ENCODE measurements at regions not wholly inside any gene's neighbourhood (a gene's known extent, or its start where the extent isn't known, plus 50 kb on each side); places are given as distances from the start of the nearest gene placed in this dataset.
"Not testable (repeated sequence)": the region's sequence is repeated elsewhere in the genome, so short reads cannot be mapped to it uniquely, and the experiment has no call there.

DNA sequence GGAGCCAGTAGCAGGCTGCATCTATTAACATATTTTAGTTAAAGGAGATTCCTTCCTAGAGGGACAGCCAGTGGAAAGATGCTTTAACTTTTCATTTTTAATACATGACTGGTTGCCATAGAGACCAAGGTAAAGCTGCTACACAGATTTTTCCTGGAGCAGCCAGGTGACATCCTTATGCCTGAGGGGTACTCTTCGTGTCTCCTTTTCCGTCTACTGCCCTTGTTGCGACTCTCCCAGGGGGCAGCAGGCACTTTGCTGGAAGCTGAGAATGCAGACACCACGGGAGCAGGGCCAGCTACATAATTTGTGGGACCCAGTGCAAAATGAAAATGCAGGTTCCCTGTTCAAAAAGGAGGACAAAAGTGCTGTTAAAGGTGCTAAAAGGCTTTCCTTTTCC, 340.4 kb downstream of the CEP170 start:
- DNase-seq (ENCODE audit: low read depth in 4 of 4, low spot score in 3 of 4), result not testable (repeated sequence)

DNA sequence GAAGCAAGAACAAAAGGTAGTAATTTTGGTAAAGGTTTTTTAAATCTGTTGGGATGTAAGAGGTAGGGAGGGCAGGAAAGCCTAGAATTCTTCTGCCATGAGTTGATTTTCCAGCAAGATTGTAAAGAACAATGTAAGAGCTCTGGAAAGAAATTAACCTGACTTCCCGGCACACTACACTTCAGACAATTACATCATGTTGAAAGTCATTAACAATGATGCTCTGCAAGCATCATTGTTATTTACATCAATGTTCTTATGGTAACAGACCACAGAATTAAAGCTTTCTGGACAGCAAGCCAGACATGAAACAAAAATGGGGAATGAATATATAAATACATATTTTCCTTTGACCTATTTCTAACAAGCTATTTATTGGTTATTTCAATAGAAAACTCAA, 342.2 kb downstream of the CEP170 start:
- DNase-seq (ENCODE audit: low read depth in 4 of 4, low spot score in 3 of 4), result not testable (repeated sequence)

- DNase-seq (ENCODE audit: low read depth in 4 of 4, low spot score in 3 of 4), result not testable (repeated sequence)
Observed at GRCh38 chr1:242900558-242900957, 354.5 kb downstream of the CEP170 start.

DNA sequence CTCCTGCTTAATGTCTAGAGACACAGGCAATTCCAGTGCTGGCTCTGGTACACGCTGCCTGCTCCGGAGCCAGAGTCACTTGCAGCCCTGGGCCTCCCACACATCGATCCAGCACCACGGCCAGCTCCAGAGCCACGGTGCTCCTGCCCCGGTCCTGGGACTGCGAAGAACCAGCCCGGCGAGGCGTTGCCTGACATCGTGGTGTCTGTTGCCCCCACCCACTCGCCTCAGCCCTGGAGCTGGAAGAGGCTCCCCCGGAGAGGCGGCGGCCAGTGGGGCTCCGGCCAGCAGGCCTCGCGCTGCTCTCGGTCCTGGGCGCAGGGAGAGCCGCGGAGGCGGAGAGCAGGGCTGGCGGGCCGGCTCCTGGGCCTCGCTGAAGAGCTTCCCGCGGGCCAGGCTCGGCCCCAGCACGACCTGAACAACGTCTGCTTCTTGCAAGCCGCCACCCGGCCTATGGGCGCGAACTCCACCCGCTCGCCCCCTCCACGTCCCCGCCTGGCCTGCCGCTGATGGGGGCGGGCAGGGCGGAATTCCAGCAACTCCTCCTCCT, 364.8 kb downstream of the CEP170 start:
- DNase-seq (ENCODE audit: low read depth in 4 of 4, low spot score in 3 of 4), result peak in 1 of 4 donors; percentile 3

- no peak for DNase-seq (ENCODE audit: low read depth in 4 of 4, low spot score in 3 of 4)
Observed at GRCh38 chr1:242886137-242886536, 361.6 kb upstream of the PLD5 start.

- not testable (repeated sequence) for DNase-seq (ENCODE audit: low read depth in 4 of 4, low spot score in 3 of 4)
Observed at GRCh38 chr1:242880022-242880421, 355.5 kb upstream of the PLD5 start.

- DNase-seq (ENCODE audit: low read depth in 4 of 4, low spot score in 3 of 4), result no peak
Observed at GRCh38 chr1:242877743-242878142, 353.2 kb upstream of the PLD5 start.

- no peak for DNase-seq (ENCODE audit: low read depth in 4 of 4, low spot score in 3 of 4)
Observed at GRCh38 chr1:242877229-242877628, 352.7 kb upstream of the PLD5 start.

- DNase-seq (ENCODE audit: low read depth in 4 of 4, low spot score in 3 of 4), result no peak
Observed at GRCh38 chr1:242876030-242876429, 351.5 kb upstream of the PLD5 start.

- DNase-seq (ENCODE audit: low read depth in 4 of 4, low spot score in 3 of 4), result no peak
Observed at GRCh38 chr1:242873661-242874060, 349.2 kb upstream of the PLD5 start.

DNA sequence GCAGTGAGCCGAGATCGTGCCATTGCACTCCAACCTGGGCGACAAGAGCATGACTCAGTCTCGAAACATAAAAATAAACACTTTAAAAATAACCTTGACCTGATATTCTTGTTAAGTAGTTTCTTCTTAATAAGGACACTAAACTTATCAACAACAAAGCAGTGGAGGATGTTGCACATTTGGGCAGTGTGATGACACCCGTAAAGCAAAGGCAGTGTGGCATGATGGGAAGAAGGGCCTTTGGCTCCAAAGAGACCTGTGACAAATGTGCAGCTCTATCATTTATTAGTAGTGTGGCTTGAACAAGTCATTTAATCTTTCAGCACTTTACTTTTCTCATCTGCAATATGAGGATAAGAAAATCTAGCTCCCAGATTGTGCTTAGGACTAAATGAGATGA, 348.0 kb upstream of the PLD5 start:
- DNase-seq (ENCODE audit: low read depth in 4 of 4, low spot score in 3 of 4), result no peak

DNA sequence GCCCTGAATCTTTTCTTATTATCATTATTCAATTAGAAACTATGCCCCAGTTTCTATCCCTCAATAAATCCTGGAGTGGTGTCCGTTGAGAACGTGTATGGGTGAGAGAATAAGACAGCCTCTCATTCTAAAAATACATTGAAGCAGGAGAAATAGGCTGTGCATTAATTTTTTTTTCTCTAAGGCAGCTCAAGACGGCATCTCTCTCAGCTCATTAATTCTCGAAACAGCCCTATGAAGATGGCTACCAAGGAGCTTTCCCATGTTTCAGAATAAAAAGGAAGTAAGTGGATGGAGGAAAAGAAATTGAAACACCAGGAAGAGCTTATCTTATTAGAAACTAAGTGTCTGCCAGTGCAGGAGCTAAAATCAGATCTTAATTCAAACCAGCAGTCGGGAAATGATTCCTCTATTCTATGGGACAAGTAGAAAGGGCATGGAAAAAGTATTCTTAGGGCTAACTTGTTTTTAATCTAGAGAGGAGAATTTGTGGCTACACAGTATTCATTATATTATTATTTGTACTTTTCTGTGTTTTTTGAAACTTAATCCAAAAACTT, 347.1 kb upstream of the PLD5 start:
- no peak for DNase-seq (ENCODE audit: low read depth in 4 of 4, low spot score in 3 of 4)

- no peak for DNase-seq (ENCODE audit: low read depth in 4 of 4, low spot score in 3 of 4)
Observed at GRCh38 chr1:242870966-242871365, 346.5 kb upstream of the PLD5 start.

DNA sequence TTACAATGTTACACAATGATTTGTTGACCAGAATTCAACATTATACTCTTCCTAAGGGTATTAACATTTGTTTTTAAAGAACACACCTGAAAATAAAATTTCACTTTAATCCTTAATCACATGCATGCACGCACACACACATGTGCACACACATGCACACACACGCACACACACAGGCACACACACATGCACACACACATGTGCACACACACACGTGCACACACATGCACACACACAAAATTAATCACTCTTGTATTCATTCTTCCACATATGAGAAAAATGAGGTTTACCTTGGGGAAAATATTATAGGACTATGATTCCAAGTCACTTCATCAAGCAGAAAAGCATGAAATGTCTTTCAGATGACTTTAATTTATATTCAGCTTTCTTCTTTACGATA, 331.8 kb upstream of the PLD5 start:
- no peak for DNase-seq (ENCODE audit: low read depth in 4 of 4, low spot score in 3 of 4)

DNA sequence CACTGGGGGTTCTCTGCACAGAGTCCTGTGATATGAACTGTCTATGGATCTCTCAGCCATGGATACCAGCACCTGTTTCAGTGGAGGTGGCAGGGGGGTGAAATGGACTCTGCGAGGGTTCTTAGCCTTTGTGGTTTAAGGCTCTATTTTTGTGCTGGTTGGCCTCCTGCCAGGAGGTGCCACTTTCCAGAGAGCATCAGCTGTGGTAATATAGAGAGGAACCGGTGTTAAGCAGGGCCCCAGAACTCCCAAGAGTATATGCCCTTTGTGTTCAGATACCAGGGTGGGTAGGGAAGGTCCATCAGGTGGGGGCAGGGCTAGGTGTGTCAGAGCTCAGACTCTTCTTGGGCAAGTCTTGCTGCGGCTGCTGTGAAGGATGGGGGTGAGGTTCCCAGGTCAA, 330.0 kb upstream of the PLD5 start:
- DNase-seq (ENCODE audit: low read depth in 4 of 4, low spot score in 3 of 4), result no peak

- DNase-seq (ENCODE audit: low read depth in 4 of 4, low spot score in 3 of 4), result peak; percentile 8 to 20 (median 12)
Observed at GRCh38 chr1:242847390-242847993, 323.0 kb upstream of the PLD5 start.

- DNase-seq (ENCODE audit: low read depth in 4 of 4, low spot score in 3 of 4), result no peak
Observed at GRCh38 chr1:242842094-242842493, 317.6 kb upstream of the PLD5 start.

GRCh38 chr1:242839101-242839500, 314.6 kb upstream of the PLD5 start:
- no peak for DNase-seq (ENCODE audit: low read depth in 4 of 4, low spot score in 3 of 4)

- no peak for DNase-seq (ENCODE audit: low read depth in 4 of 4, low spot score in 3 of 4)
Observed at GRCh38 chr1:242836423-242836822, 311.9 kb upstream of the PLD5 start.

DNA sequence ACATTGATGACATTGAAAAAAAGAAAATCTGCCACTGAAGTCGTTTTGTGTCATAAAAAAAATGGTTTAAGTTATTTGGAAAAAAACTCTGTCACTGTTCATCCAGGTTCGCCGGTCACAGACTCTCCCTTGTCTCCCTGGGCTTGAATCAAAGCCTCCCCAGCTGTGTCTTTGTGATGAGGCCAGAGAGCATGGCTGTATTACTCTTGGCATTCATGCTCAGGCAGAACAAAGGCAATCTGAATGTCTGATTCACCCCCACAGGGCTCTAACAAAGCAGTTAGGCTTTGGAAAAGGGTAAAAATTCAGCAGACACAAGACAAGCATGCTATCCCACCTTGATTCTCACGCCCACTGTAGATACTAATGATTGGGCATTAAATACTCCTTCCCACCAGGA, 304.3 kb upstream of the PLD5 start:
- no peak for DNase-seq (ENCODE audit: low read depth in 4 of 4, low spot score in 3 of 4)

DNA sequence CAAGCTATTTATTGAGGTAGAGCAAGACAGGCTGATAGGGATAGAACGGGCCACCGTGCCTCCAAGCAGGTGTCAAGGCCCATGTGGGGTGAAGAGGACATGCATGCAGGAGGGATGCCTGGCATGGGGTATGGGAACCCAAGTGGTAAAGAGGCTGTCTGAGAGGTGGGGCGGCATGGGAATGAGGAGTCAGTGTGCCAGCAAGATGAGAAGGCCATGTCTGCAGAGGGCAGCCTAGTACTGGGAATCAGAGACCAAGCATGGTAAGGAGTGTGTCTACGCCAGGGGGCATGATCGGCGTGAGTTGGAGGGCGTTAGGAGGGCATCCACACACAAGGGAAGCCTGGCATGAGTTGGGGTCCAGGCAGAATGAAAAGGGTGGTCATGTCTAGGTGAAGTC, 303.7 kb upstream of the PLD5 start:
- DNase-seq (ENCODE audit: low read depth in 4 of 4, low spot score in 3 of 4), result no peak

- no peak for DNase-seq (ENCODE audit: low read depth in 4 of 4, low spot score in 3 of 4)
Observed at GRCh38 chr1:242827538-242827937, 303.0 kb upstream of the PLD5 start.

Measured in left renal pelvis (tissue), 4 donors.